Suprapubic skin (tissue), 4 donors: ENCODE measurements at regions not wholly inside any gene's neighbourhood (a gene's known extent, or its start where the extent isn't known, plus 50 kb on each side); places are given as distances from the start of the nearest gene placed in this dataset.

Experiments used
- DNase-seq, 2 donors: peaks; one replicate each; pipeline ENCODE4 v3.0.0-alpha.2; 2019; ENCODE audit warnings: low spot score in 2 of 2
- H3K27ac ChIP-seq: fragments of 200-600 bp; sonication (generic); one replicate; pipeline ENCODE4 v1.5.1; 2019
- H3K27me3 ChIP-seq: fragments of 200-600 bp; sonication (generic); one replicate; pipeline ENCODE4 v1.5.1; 2019
- H3K36me3 ChIP-seq: fragments of 200-600 bp; sonication (generic); one replicate; pipeline ENCODE4 v1.5.1; 2019
- H3K4me1 ChIP-seq: fragments of 200-600 bp; sonication (generic); one replicate; pipeline ENCODE4 v1.5.1; 2019
- H3K4me3 ChIP-seq: fragments of 200-600 bp; sonication (generic); one replicate; pipeline ENCODE4 v1.5.1; 2019; ENCODE audit warnings: mild to moderate bottlenecking
- H3K9me3 ChIP-seq: fragments of 200-600 bp; sonication (generic); one replicate; pipeline ENCODE4 v1.5.1; 2019
- CTCF ChIP-seq, 2 donors: fragments of 200-600 bp in 1 of 2; fragments of 450-650 bp in 1 of 2; sonication (generic) in 1 of 2; IDR thresholded peaks; one replicate each; pipeline ENCODE4 v1.5.1; 2016 to 2019; ENCODE audit warnings: antibody characterized with exemption in 2 of 2, mild to moderate bottlenecking in 1 of 2, moderate library complexity in 1 of 2
- EP300 ChIP-seq: sonication (generic); formaldehyde crosslinking; IDR thresholded peaks from one replicate; pipeline ENCODE4 v1.6.1; 2017; ENCODE audit warnings: antibody characterized with exemption
- POLR2A ChIP-seq, 2 donors: fragments of 450-650 bp; IDR thresholded peaks; one replicate each; pipeline ENCODE4 v1.6.1; 2017; ENCODE audit warnings: antibody characterized with exemption in 2 of 2, mild to moderate bottlenecking in 2 of 2, moderate library complexity in 2 of 2
- POLR2AphosphoS5 ChIP-seq, 3 donors: sonication (generic); formaldehyde crosslinking; IDR thresholded peaks; one replicate each; pipeline ENCODE4 v1.6.1; 2017; ENCODE audit warnings: antibody characterized with exemption in 3 of 3
- WGBS: methylation state at CpG from one replicate; pipeline ENCODE4 v1.1.5; 2018; 5-methylcytosine and 5-hydroxymethylcytosine counted together

- H3K4me3 ChIP-seq = no peak overlapping the region
- H3K27me3 ChIP-seq = no peaks in the 10 kb centered on the region
- no peak overlapping the region for H3K27ac ChIP-seq
- TF ChIP-seq EP300 (no peak), CTCF (IDR thresholded peaks at IDR 0.05) (no peak), POLR2AphosphoS5 (IDR thresholded peaks at IDR 0.05) (no peak), POLR2A (IDR thresholded peaks at IDR 0.05) (no peak)
- no peak for DNase-seq
- no peaks in the 10 kb centered on the region for H3K9me3 ChIP-seq
- 76% methylated on average over 2 of the region's 2 CpGs for whole genome bisulfite sequencing
- H3K36me3 ChIP-seq = no peaks in the 10 kb centered on the region
- H3K4me1 ChIP-seq = no peaks in the 10 kb centered on the region
These were observed 309.0 kb upstream of the FBXL7 start for GRCh38 chr5:15191012-15191411.

- H3K36me3 ChIP-seq = no peaks in the 10 kb centered on the region
- no peaks in the 10 kb centered on the region for H3K4me1 ChIP-seq
- H3K27ac ChIP-seq = no peak overlapping the region
- no peaks in the 10 kb centered on the region for H3K9me3 ChIP-seq
- no peak for DNase-seq
- no peaks in the 10 kb centered on the region for H3K27me3 ChIP-seq
- 84% methylated on average over 1 of the region's 1 CpG for WGBS
- no peak overlapping the region for H3K4me3 ChIP-seq
- TF ChIP-seq POLR2A (IDR thresholded peaks at IDR 0.05) = no peak
- no peak for TF ChIP-seq CTCF (IDR thresholded peaks at IDR 0.05)
- no peak for TF ChIP-seq POLR2AphosphoS5 (IDR thresholded peaks at IDR 0.05)
- no peak for TF ChIP-seq EP300
These were observed 311.9 kb upstream of the ANKH start for GRCh38 chr5:15183520-15183919.

- no peak overlapping the region for H3K4me3 ChIP-seq
- H3K9me3 ChIP-seq = peaks cover 6% of the 10 kb centered on the region
- 100% methylated on average over 1 of the region's 1 CpG for whole genome bisulfite sequencing
- H3K27ac ChIP-seq = no peak overlapping the region
- no peak for DNase-seq
- no peaks in the 10 kb centered on the region for H3K27me3 ChIP-seq
- H3K36me3 ChIP-seq = no peaks in the 10 kb centered on the region
- TF ChIP-seq POLR2AphosphoS5 (IDR thresholded peaks at IDR 0.05) = no peak
- TF ChIP-seq EP300 = no peak
- TF ChIP-seq CTCF (IDR thresholded peaks at IDR 0.05) = no peak
- no peak for TF ChIP-seq POLR2A (IDR thresholded peaks at IDR 0.05)
- no peaks in the 10 kb centered on the region for H3K4me1 ChIP-seq
These were observed 298.6 kb upstream of the ANKH start for GRCh38 chr5:15170173-15170572.

- WGBS = 61% methylated on average over 2 of the region's 2 CpGs
- no peaks in the 10 kb centered on the region for H3K36me3 ChIP-seq
- no peak overlapping the region for H3K4me3 ChIP-seq
- no peak for TF ChIP-seq CTCF (IDR thresholded peaks at IDR 0.05)
- no peak for TF ChIP-seq EP300
- TF ChIP-seq POLR2AphosphoS5 (IDR thresholded peaks at IDR 0.05) = no peak
- TF ChIP-seq POLR2A (IDR thresholded peaks at IDR 0.05) = no peak
- H3K4me1 ChIP-seq = no peaks in the 10 kb centered on the region
- DNase-seq = no peak
- H3K27me3 ChIP-seq = no peaks in the 10 kb centered on the region
- H3K9me3 ChIP-seq = peaks cover 6% of the 10 kb centered on the region
- H3K27ac ChIP-seq = no peak overlapping the region
These were observed 296.8 kb upstream of the ANKH start for GRCh38 chr5:15168358-15168757.

- H3K27me3 ChIP-seq = peaks cover 3% of the 10 kb centered on the region
- DNase-seq = no peak
- H3K4me1 ChIP-seq = no peaks in the 10 kb centered on the region
- TF ChIP-seq CTCF (IDR thresholded peaks at IDR 0.05) (no peak), POLR2AphosphoS5 (IDR thresholded peaks at IDR 0.05) (no peak), POLR2A (IDR thresholded peaks at IDR 0.05) (no peak), EP300 (no peak)
- WGBS = 58% methylated on average over 2 of the region's 2 CpGs
- H3K36me3 ChIP-seq = no peaks in the 10 kb centered on the region
- no peaks in the 10 kb centered on the region for H3K9me3 ChIP-seq
- no peak overlapping the region for H3K4me3 ChIP-seq
- H3K27ac ChIP-seq = no peak overlapping the region
These were observed 288.5 kb upstream of the ANKH start for GRCh38 chr5:15160091-15160490.
